HG02642 (cell line): ENCODE measurements at regions not wholly inside any gene's neighbourhood (a gene's known extent, or its start where the extent isn't known, plus 50 kb on each side); places are given as distances from the start of the nearest gene placed in this dataset.
A peak's percentile ranks its signal among the peaks of the same experiment; 100 is the strongest.
"Not testable (repeated sequence)": the region's sequence is repeated elsewhere in the genome, so short reads cannot be mapped to it uniquely, and the experiment has no call there.

Experiments
- ATAC-seq: cut with Tn5 transposase; IDR thresholded peaks from one replicate; pipeline ENCODE4 v1.9.1; 2021; ENCODE audit warnings: mild to moderate bottlenecking; ENCODE audit not compliant: unreplicated experiment, poor library complexity

DNA sequence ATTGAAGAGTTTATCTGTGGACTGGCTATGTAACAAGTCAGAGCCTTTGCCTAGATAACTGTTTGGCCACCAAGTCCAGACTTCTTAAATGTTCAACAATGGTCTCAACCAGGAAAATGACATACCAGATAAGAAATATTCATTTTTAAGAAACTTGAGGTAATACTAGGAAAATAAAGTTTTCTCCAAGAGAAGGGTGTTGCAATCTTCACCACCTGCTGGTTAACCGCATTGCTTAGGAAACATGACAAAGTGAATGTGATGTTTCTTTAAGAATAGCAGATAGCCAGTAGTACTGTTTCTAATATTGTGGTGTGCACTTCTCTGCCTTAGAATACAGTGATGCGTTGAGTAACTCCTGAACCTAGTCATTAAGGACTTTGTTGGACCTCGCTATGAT, 321.5 kb upstream of the CADM2 start:
- ATAC-seq, result no peak

DNA sequence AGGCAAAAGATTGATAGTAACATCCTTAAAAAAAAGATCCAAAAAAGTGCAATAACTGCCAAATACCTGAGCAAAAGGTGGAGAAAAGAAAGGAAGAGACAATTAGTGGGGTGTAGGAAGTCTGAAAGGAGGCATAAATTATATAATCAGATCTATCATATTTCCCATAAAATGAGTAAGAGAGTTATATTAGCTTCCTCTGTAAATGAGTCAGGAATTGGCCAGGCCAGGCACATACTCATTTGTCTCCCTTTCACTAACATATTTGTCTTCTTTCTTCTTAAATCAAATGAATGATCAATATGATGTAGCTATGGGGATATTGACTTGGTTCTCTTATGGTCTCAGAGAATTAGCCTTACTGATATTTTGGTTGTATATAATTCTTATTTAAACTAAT, 292.3 kb upstream of the CADM2 start:
- no peak for ATAC-seq

DNA sequence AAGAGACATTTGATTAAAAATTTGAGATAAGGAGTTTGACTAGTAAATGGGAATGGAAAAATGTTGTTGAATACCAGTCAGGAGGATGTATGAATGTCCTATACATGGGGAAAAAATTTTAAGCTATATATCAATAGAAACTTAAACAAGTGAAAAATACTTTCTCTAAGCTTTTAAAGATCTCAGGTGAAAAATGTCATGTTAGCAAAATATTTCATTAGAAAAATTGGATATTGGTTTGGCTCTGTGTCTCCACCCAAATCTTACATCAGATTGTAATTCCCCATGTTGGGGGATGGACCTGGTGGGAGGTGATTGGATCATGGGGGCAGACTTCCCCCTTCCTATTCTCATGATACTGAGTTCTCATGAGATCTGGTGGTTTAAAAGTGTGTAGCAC, 279.6 kb upstream of the CADM2 start:
- ATAC-seq, result no peak

DNA sequence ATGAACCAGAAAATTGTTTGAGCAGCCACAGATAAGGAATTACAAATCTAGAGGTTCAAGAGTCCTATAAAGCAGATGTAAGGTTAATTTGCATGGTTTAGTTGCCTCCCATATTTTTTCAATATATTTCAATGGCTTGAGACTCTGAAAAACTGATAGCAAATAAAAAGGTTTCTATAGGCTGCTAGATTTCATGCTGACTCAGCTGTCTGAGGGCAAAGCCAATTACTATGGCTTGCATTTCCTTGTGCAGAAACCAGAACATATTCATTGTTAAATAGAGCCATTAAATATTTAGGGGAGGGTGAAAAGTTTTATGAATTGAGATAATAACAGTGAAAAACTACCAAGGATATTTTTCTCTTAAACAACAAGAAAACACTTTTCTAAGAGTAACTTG, 278.1 kb upstream of the CADM2 start:
- ATAC-seq, result no peak

DNA sequence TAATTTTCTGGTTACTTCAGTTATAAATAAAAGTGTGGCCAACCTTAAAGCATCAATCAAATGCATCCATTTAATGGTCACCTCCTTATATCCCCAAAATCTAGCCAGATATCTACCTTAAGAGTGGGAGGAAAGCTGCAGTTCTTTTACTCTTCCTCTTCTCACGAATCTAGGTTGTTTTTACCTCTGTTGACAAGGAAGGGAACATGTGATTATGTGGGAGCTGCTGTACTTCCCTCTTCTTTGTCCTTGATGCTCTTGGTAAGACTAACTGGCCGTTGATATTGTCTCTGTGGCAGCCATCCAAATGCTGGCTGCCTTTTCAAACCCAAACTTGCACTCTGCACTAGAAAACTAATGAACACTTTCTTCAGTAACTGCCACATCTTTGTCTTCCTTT, 275.3 kb upstream of the CADM2 start:
- no peak for ATAC-seq

DNA sequence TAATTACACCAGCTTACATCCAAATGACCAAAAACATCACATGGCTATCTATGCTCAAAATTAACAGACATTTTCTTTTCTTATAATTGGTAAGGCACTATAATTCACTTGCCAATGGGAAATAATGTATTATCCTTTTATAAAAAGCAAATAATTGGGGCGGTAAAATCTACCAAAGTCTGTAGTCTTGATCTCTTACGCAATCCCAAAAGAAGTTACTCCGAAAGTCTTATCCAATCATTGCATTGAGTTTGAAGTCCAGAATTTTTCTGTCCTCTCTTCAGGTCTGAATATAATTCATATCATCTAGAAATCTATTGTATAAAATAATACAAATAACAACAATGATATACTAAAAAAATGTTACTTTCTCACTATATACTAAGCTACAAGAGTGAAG, 273.3 kb upstream of the CADM2 start:
- ATAC-seq, result no peak

DNA sequence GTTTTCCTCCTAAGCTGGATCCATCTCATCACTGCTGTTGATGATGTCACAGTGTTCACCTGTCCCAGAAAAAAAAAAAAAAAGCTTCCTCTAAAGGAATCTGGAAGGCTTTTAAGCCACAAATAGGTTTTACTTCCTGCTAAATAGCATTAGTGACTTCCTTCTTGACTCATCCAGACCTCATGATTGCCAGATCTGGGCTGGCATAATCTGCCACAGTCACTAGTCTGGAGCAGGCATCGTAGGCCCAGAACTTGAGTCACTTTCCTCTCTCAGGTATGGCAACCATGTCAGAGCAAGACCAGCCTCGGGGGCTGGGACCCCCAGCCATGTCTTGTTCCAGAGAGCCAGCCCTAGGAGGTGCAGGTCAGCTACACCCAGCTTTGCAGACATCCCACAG, 266.5 kb upstream of the CADM2 start:
- ATAC-seq, result no peak

DNA sequence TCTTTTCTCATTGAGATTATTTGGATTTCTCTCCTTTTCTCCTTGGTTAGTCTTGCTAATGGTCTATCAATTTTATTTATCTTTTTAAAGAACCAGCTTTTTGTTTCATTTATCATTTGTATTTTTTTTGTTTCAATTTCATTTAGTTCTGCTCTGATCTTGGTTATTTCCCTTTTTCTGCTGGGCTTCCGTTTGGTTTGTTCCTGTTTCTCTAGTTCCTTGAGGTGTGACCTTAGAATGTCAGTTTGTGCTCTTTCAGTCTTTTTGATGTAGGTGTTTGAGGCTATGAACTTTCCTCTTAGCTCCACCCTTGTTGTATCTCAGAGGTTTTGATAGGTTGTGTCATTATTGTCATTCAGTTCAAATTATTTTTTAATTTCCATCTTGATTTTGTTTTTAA, 248.5 kb upstream of the CADM2 start:
- ATAC-seq, result not testable (repeated sequence)

DNA sequence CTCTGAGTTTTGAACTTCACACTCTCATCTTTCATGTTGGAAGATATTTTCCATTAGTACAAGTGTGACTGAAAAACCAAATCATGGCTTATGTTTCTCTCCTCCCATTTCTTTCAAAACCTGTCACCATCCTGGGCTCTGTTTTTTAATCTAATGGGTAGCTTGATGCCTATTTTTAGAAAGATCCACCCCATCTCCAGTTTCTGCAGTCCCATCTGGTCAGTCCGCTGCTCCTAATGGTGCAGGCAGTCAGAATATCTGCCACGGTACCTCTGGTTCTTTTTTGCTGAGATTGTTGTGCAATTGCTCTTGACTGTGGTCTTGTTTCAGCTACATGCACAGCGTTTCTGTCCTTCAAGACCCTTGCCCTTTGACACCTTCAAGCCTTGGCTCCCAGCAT, 240.9 kb upstream of the CADM2 start:
- ATAC-seq, result no peak

DNA sequence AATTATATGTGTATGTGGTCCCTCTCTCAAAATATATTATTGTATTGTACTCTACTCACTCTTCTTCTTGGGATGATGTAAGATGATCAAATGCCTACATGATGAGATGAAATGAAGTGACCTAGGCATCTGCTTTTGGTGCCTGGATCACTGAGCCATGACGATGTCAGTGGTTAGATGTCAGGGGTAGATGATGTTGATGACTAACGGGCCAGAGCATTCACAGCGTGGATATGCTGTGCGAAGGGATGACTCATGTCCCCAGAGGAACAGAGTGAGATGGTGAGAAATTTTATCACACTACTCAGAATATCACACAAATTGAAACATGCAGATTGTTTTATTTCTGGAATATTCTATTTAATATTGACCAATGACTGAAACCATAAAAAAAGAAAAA, 233.9 kb upstream of the CADM2 start:
- peak; percentile 53 for ATAC-seq

DNA sequence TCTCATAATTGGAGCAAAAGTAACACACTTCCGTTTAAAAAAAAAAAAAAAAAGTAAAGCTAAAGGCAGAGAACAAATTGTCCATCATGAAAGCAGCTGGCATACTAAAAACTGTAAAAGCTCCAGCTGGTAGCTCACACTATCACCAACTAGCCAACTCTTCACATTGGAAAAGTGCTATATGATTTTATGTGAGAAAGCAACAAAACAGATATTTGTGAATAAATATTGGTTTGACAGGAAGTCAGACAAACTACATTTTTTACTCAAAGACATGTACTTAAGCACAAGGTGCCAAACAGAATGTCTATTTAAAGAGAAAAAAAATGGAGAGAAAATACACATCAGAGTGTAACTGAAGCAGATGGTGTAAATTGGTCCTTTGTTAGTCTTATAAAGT, 231.2 kb upstream of the CADM2 start:
- no peak for ATAC-seq

DNA sequence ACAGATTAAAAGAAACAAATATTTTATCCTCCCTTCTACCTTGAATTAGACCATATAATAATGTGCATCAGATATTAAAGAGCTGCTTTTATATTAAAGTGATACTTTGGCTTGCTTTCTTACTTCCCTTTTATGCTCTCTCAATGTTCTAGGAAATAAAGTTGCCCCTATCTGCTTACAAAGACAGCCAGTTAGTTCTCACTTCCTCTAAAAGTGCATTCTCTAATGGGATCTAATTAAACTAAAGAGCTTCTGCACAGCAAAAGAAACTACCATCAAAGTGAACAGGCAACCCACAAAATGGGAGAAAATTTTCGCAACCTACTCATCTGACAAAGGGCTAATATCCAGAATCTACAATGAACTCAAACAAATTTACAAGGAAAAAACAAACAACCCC, 224.1 kb upstream of the CADM2 start:
- ATAC-seq, result not testable (repeated sequence)

DNA sequence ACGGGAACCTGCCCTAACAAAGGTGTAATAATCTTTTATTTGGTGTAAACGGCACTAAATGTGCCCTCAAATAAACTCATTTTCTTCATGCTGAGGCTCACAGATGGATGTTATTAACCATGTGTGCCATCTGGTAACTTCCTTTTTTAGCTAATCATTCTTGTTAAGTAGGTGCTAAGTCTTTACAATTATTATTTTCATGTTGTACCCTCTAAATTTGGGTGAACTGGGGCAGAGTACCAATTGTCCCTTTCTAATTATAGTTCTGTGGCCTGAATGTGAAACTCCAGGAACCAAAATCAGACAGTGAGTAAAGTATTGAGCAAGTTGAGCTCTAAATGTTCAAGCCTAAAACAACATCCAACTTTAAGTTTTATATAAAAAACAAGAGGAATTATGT, 220.7 kb upstream of the CADM2 start:
- ATAC-seq, result no peak

DNA sequence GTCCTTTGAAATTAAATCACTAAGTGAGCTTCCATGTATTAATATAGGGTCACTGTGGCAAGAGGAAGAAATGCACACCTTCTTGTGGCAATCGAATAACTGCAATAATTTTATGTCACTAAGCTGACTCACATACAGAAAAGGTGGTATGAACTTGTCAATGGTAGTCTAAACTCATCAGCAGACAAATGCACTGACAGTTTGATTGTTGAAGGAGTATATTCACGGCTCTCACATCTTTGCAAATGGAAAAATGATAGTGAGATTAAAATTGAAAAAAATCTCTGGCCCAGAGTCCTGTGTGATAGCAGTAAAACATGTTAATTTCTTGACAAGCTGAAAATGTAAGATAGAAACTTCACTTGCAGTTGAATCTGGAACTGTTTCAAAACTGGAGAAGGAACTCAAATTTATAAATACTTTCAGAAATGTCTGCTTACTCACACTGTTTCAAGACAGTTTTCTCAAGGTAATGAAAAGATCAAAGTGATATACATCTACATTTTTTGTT, 215.8 kb upstream of the CADM2 start:
- no peak for ATAC-seq

DNA sequence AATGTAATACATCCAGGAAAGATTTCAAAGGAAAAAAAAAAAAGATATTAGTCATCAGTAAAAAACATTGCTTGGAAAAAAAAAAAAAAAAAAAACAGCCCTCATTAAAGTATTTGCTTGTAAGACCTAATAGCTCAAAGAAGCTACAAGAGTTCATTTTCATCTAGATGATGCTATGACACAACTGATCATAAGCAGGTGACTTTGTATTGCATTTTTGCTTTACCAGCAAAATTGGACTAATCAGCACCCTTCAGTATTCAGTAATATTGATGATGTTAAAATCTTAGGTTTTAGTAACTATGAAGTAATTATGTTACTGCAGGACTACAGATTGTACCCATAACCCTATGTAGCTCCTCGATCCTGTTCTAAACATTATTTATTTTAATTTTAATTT, 214.7 kb upstream of the CADM2 start:
- no peak for ATAC-seq

DNA sequence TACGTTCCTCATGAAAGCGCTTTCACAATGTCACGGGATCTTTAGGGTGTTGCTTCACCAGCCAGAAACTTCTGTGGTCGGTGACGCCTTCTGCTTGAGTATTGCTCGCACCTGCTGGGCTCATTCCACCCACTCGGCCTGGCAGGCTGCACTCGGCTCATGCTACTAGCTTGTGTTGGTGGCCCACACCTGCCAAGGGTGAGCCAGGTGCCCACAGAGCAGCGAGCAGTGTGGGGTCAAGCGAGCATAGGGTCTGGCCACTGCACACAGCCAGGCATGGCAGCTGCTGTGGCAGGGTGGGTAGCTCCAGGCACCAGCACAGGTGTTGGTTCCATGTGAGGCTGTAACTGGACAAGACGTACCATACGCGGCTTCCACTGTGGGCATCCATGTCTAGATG, 202.9 kb upstream of the CADM2 start:
- no peak for ATAC-seq

DNA sequence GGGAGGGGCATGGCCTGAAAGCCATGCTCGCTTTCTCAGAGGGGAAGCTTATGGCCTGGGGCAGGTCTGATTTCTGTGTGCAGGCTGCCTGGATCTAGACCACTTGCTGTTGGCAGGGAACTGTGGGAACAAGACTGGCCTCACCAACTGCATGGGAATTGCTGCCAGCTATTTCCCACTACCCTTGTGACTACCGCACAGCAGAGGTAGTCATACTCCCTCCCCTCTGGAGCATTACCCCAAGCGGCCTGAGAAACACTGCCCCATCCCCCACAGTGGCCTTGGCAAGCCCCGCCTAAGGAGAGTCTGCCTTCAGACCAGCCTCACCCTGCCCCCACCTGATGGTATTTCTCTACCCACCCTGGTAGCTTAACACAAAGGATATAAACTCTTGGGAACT, 199.4 kb upstream of the CADM2 start:
- ATAC-seq, result no peak

DNA sequence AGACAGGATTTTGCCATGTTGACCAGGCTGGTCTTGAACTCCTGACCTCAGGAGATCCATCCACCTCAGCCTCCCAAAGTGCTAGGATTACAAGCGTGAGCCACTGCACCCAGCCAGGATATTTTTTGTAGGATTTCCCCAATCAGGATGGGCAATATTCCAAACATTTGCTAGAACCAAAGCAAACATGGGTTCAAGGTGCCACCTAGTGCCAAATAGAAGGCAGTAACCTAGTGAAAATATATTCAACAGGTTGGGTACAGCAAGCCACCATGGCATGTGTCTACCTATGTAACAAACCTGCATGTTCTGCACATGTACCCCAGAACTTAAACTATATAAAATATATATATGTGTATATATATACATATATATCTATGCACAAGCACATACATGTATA, 185.9 kb upstream of the CADM2 start:
- ATAC-seq, result no peak

DNA sequence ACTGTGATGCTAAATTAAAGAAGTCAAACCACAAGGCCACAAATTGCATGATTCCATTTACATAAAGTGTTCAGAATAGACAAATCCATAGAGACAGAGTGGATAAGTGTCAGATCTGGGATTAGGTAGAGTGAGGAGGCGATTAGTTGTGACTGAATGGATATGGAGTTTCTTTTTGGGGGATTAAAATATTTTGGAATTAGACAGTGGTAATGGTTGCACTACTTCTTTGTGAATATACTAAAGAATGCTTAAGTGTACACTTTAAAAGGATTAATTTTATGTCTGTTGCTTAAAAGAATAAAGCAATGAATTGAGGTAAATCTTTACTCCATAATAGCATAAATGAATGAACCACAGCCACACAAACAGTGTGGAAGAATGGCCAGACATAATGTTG, 175.5 kb upstream of the CADM2 start:
- ATAC-seq, result no peak

DNA sequence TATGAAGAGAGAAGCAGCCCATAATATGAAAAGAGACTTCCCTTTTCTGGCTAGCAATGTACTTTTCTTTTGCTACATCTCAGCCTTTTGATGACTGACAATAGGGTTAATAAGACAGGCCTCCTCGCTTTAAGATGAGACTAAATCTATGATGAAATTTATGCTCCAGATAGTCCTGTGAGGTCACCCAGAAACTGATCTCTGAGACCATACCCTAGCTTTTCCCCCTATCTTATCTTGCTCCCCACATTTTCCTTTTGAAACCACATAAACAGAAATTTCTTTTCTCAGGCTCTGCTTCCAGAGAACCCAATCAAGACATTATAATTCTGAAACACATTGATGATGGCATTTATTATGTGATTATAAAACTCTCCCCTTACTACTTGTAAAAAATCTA, 168.8 kb upstream of the CADM2 start:
- ATAC-seq, result no peak

DNA sequence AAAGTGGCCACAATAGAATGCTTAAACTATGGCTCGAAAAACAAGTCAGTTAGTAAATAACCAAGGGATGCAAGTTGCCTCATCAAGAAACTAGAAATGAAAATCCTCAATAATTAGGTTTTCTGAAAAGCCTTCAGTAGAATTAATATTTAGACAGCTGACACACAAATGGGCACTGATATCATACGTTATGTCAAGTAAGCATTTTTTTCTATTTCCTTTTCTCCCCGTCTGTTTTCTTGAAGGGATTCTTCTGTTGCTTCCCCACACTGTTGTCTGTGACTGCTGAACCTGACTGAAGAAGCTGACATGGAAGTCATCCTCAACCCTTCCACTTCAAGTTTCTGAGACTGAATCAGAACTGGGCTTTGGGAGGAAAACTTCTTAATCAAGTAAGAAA, 151.8 kb upstream of the CADM2 start:
- ATAC-seq, result no peak

DNA sequence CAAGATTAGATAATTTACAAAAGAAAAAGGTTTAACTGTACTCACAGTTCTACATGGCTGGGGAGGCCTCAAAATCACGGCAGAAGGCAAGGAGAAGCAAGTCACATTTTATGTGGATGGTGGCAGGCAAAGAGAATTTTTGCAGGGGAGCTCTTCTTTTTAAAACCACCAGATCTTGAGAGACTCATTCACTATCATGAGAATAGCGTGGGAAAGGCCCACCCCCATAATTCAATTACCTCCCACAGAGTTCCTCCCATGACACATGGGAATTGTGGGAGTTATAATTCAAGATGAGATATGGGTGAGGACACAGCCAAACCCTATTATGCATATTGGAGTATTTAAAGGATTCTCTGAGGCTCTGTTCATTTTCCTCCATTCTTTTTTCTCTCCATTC, 138.7 kb upstream of the CADM2 start:
- no peak for ATAC-seq

DNA sequence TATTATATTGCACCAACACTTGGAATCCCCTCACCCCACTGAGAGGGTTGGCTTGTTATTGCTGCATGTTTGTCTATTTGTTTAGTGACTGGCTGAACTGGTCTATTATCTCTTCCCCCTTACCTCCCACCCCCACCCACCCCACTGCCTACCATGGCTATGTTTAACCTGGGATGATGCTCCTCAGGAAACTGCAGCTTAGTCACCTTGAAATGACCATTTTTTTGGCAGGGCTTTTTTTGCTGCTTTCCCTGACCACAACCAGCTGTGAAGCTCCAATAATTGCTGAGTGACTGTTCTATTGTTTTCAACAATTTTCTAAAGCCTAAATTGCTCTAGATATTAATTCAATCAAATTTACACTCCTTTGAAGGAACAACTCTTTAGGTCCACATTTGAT, 137.9 kb upstream of the CADM2 start:
- no peak for ATAC-seq
